IPS DF 6.9 (cell line): ENCODE measurements at regions not wholly inside any gene's neighbourhood (a gene's known extent, or its start where the extent isn't known, plus 50 kb on each side); places are given as distances from the start of the nearest gene placed in this dataset.
"Not testable (repeated sequence)": the region's sequence is repeated elsewhere in the genome, so short reads cannot be mapped to it uniquely, and the experiment has no call there.

ENCODE experiments used
- DNase-seq: peaks from one replicate; pipeline ENCODE4 v3.0.0-alpha.2; 2013; ENCODE audit warnings: low read depth, low spot score
- H3K27ac ChIP-seq: one replicate; pipeline ENCODE4 v1.5.1; 2013; ENCODE audit warnings: low read length, control low read depth
- H3K27me3 ChIP-seq: 2 replicates; pipeline ENCODE4 v1.6.1; 2013; ENCODE audit warnings: mild to moderate bottlenecking, low read length; ENCODE audit not compliant: control insufficient read depth, insufficient read depth
- H3K36me3 ChIP-seq: 2 replicates; pipeline ENCODE4 v1.6.1; 2013; ENCODE audit warnings: low read length; ENCODE audit not compliant: control insufficient read depth, insufficient read depth
- H3K4me1 ChIP-seq: 2 replicates; pipeline ENCODE4 v1.6.1; 2013; ENCODE audit warnings: low read length; ENCODE audit not compliant: control insufficient read depth, insufficient read depth
- H3K4me3 ChIP-seq: 2 replicates; pipeline ENCODE4 v1.5.1; 2013; ENCODE audit warnings: mild to moderate bottlenecking, low read length
- H3K9me3 ChIP-seq: 2 replicates; pipeline ENCODE4 v1.6.1; 2013; ENCODE audit warnings: low read length, inconsistent platforms; ENCODE audit not compliant: control insufficient read depth, insufficient read depth
- WGBS: extraction: QIAGEN DNeasy Blood & Tissue Kit; methylation state at CpG from one replicate; pipeline ENCODE4 v1.1.7; 2013; ENCODE audit warnings: mixed read lengths, missing lambda C conversion rate; ENCODE audit not compliant: insufficient read length, insufficient coverage; 5-methylcytosine and 5-hydroxymethylcytosine counted together

GRCh38 chr6:168992446-168993144, 261.1 kb downstream of the THBS2 start:
- Histone ChIP-seq H3K9me3 (no peaks in the 10 kb centered on the region), H3K4me1 (no peaks in the 10 kb centered on the region), H3K27me3 (no peaks in the 10 kb centered on the region), H3K27ac (no peak overlapping the region), H3K36me3 (0 out of 2 replicates have a peak, but pooled peaks cover 2% of the 10 kb centered on the region), H3K4me3 (no peak overlapping the region)
- no CpG with 5 or more reads among the region's 11 CpGs for WGBS
- DNase-seq: no peak

- H3K9me3 ChIP-seq, H3K4me3 ChIP-seq, H3K27me3 ChIP-seq, DNase-seq, H3K4me1 ChIP-seq, H3K27ac ChIP-seq, H3K36me3 ChIP-seq: not testable (repeated sequence)
- WGBS: no CpG with 5 or more reads among the region's 17 CpGs
These were observed 262.0 kb downstream of the THBS2 start for GRCh38 chr6:168991695-168992094.

GRCh38 chr6:168990019-168990751, 263.5 kb downstream of the THBS2 start:
- no peak for DNase-seq
- Histone ChIP-seq H3K4me3 (no peak overlapping the region), H3K4me1 (no peaks in the 10 kb centered on the region), H3K36me3 (0 out of 2 replicates have a peak, but pooled peaks cover 2% of the 10 kb centered on the region), H3K9me3 (no peaks in the 10 kb centered on the region), H3K27me3 (no peaks in the 10 kb centered on the region), H3K27ac (no peak overlapping the region)
- WGBS: 100% methylated on average over 1 of the region's 22 CpGs

GRCh38 chr6:168989421-168989820, 264.2 kb downstream of the THBS2 start:
- Histone ChIP-seq H3K27ac (no peak overlapping the region), H3K4me3 (no peak overlapping the region), H3K36me3 (0 out of 2 replicates have a peak, but pooled peaks cover 2% of the 10 kb centered on the region), H3K9me3 (no peaks in the 10 kb centered on the region), H3K27me3 (no peaks in the 10 kb centered on the region), H3K4me1 (no peaks in the 10 kb centered on the region)
- WGBS: no CpG with 5 or more reads among the region's 5 CpGs
- no peak for DNase-seq

GRCh38 chr6:168988801-168989200, 264.8 kb downstream of the THBS2 start:
- no peaks in the 10 kb centered on the region for H3K27me3 ChIP-seq
- H3K4me1 ChIP-seq: no peaks in the 10 kb centered on the region
- no peak for DNase-seq
- no peak overlapping the region for H3K4me3 ChIP-seq
- H3K9me3 ChIP-seq: no peaks in the 10 kb centered on the region
- no peak overlapping the region for H3K27ac ChIP-seq
- WGBS: no CpG with 5 or more reads among the region's 2 CpGs
- 0 out of 2 replicates have a peak, but pooled peaks cover 2% of the 10 kb centered on the region for H3K36me3 ChIP-seq

- H3K4me3 ChIP-seq: no peak overlapping the region
- no peaks in the 10 kb centered on the region for H3K4me1 ChIP-seq
- no peaks in the 10 kb centered on the region for H3K27me3 ChIP-seq
- 0 out of 2 replicates have a peak, but pooled peaks cover 2% of the 10 kb centered on the region for H3K36me3 ChIP-seq
- no peak overlapping the region for H3K27ac ChIP-seq
- WGBS: no CpG with 5 or more reads among the region's 6 CpGs
- no peak for DNase-seq
- H3K9me3 ChIP-seq: no peaks in the 10 kb centered on the region
These were observed 265.4 kb downstream of the THBS2 start for GRCh38 chr6:168988280-168988679.

GRCh38 chr6:168985705-168986104, 267.9 kb downstream of the THBS2 start:
- Histone ChIP-seq H3K4me3 (no peak overlapping the region), H3K36me3 (0 out of 2 replicates have a peak, but pooled peaks cover 2% of the 10 kb centered on the region), H3K27ac (no peak overlapping the region), H3K9me3 (no peaks in the 10 kb centered on the region), H3K4me1 (no peaks in the 10 kb centered on the region), H3K27me3 (no peaks in the 10 kb centered on the region)
- DNase-seq: no peak
- WGBS: no CpG with 5 or more reads among the region's 4 CpGs

- H3K4me1 ChIP-seq: peaks cover 1% of the 10 kb centered on the region; the same call in 1 of the 2 replicates
- no CpG with 5 or more reads among the region's 4 CpGs for WGBS
These were observed 269.7 kb downstream of the THBS2 start for GRCh38 chr6:168983925-168984324.

GRCh38 chr6:168981187-168981586, 272.5 kb downstream of the THBS2 start:
- Histone ChIP-seq H3K36me3 (no peaks in the 10 kb centered on the region), H3K9me3 (no peaks in the 10 kb centered on the region), H3K27ac (no peak overlapping the region), H3K4me1 (peaks cover 1% of the 10 kb centered on the region; the same call in 1 of the 2 replicates), H3K4me3 (no peak overlapping the region), H3K27me3 (no peaks in the 10 kb centered on the region)
- no CpG with 5 or more reads among the region's 2 CpGs for WGBS
- no peak for DNase-seq

More at GRCh38 chr6:168983925-168984324, 269.7 kb downstream of the THBS2 start:
- no peaks in the 10 kb centered on the region for H3K36me3 ChIP-seq
- H3K27ac ChIP-seq: no peak overlapping the region
- no peaks in the 10 kb centered on the region for H3K27me3 ChIP-seq
- no peak for DNase-seq
- H3K9me3 ChIP-seq: no peaks in the 10 kb centered on the region
- H3K4me3 ChIP-seq: no peak overlapping the region

- WGBS: no CpG with 5 or more reads among the region's 3 CpGs
- Histone ChIP-seq H3K9me3 (no peaks in the 10 kb centered on the region), H3K36me3 (no peaks in the 10 kb centered on the region), H3K4me3 (no peak overlapping the region), H3K4me1 (peaks cover 1% of the 10 kb centered on the region; the same call in 1 of the 2 replicates), H3K27me3 (no peaks in the 10 kb centered on the region), H3K27ac (no peak overlapping the region)
- DNase-seq: peak; percentile 11
These were observed 274.4 kb downstream of the THBS2 start for GRCh38 chr6:168979254-168979653.
